ENCODE measurements at regions not wholly inside any gene's neighbourhood (a gene's known extent, or its start where the extent isn't known, plus 50 kb on each side); places are given as distances from the start of the nearest gene placed in this dataset.

DNA sequence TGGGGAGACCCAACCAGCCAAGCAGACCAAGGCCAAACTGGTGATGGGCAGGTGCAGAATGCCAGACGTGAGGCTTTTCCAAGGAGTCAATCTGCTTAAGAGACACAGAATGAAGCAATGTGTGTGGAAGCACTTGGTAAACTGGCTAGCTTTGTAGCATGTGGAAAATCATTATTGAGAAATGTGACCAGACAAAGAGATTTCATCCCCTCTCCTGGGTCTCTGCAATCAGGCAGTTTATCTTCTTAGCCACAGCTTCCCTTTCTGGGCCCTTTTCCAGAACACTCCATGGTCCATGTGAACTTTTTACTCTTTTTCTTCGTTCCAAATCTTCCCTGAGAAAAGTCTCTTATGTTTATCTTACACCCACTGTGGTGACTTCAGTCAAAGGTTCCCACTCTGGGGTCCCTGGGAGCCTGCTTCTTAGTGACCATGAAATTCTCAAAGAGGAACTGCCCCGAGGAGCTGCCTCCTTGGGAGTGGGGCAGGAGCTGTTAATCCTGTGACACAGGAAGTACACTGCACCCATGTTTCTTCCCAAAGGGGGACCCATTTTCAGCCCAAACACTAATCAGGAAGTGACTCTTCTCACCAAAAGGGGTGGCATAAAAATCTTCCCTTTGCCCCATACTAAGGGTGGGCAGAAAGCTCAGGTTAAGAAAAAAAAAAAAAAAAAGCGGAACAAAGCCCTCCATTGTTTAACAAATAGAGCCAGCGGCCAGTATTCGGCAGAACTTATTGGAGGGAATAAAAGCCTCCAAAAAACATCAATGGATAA, 346.2 kb upstream of the ASIC2 start:
- no peak overlapping the region for H3K9ac ChIP-seq (ENCODE audit: low read depth, low read length)
- H3K27me3 ChIP-seq (ENCODE audit: insufficient read depth, low read length): no peaks in the 10 kb centered on the region
- H3K9me3 ChIP-seq (ENCODE audit: insufficient read depth, low read depth, low read length): peaks cover 9% of the 10 kb centered on the region
- H3K4me1 ChIP-seq (ENCODE audit: insufficient read depth, low read length): peaks cover 20% of the 10 kb centered on the region
- WGBS: 67% methylated on average over 4 of the region's 6 CpGs
- no peak overlapping the region for H3K4me3 ChIP-seq (ENCODE audit: low read length)
- no peak overlapping the region for H3K27ac ChIP-seq (ENCODE audit: low read depth, low read length)
- no peaks in the 10 kb centered on the region for H3K36me3 ChIP-seq (ENCODE audit: insufficient read depth, low read length)

DNA sequence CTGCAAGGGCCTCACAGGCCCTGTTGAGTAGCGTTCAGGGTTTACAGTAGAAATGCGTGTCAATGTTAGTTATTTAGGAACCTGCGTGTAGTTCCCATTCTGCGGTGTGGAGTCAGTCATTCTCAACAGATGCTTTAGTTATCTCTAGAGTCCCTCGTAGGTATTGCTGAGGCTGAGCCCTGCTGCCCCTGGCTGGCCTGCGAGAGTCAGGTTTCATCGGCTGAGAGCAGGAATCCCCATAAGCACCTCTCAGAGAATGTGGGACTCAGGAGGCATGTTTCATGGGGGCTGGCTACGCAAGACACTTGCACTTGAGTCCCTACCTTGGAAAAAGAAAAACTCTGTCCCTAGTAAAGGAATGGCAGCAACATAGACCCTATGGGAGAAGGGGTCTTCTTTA, 347.5 kb upstream of the ASIC2 start:
- Histone ChIP-seq H3K27me3 (ENCODE audit: insufficient read depth, low read length) (no peaks in the 10 kb centered on the region), H3K9ac (ENCODE audit: low read depth, low read length) (no peak overlapping the region), H3K4me1 (ENCODE audit: insufficient read depth, low read length) (peaks cover 20% of the 10 kb centered on the region), H3K4me3 (ENCODE audit: low read length) (no peak overlapping the region), H3K27ac (ENCODE audit: low read depth, low read length) (no peak overlapping the region), H3K9me3 (ENCODE audit: insufficient read depth, low read depth, low read length) (peaks cover 9% of the 10 kb centered on the region), H3K36me3 (ENCODE audit: insufficient read depth, low read length) (no peaks in the 10 kb centered on the region)
- 69% methylated on average over 8 of the region's 8 CpGs for WGBS

DNA sequence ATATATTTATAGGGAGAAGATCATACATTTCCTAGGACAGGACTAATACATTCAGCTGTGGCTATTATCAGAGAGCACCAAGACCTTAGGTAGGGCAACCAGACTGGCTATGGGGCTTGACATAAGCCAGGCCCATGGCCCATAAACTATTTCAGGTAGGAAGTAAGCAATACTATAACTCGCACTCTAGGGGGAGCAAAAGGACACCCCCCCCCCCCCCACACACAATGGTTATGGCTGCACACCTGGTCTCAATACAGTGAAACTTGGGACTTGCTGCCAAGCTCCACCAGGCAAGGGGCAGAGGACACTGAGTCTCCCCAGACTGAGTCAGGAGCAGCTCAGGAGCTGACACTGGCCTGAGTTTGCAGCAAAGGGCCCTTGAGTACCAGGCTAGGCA, 348.9 kb upstream of the ASIC2 start:
- Histone ChIP-seq H3K27me3 (ENCODE audit: insufficient read depth, low read length) (no peaks in the 10 kb centered on the region), H3K36me3 (ENCODE audit: insufficient read depth, low read length) (no peaks in the 10 kb centered on the region), H3K9me3 (ENCODE audit: insufficient read depth, low read depth, low read length) (peaks cover 9% of the 10 kb centered on the region), H3K4me1 (ENCODE audit: insufficient read depth, low read length) (peaks cover 20% of the 10 kb centered on the region), H3K27ac (ENCODE audit: low read depth, low read length) (no peak overlapping the region), H3K9ac (ENCODE audit: low read depth, low read length) (no peak overlapping the region), H3K4me3 (ENCODE audit: low read length) (no peak overlapping the region)
- 33% methylated on average over 1 of the region's 1 CpG for WGBS

DNA sequence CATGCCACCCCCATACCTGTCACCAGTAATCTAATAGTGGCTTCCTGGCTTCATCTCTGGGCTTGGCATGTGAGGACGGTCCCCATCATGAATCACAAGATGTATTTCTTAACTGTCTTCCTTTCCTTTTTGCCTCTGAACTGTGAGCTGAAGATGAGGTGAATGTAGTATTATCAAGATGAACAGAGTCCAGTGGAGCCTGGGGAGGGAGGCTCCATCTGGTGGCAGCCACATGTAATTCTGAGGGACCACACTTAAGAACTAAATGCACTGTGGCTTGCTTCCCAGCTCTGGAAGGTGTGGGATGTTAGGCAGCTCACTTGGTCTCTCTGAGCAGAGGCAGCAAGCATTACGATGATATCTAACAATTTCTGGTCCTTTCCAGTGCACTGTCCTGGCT, 354.9 kb upstream of the ASIC2 start:
- no peak overlapping the region for H3K4me3 ChIP-seq (ENCODE audit: low read length)
- no peak overlapping the region for H3K27ac ChIP-seq (ENCODE audit: low read depth, low read length)
- H3K27me3 ChIP-seq (ENCODE audit: insufficient read depth, low read length): no peaks in the 10 kb centered on the region
- no peak overlapping the region for H3K9ac ChIP-seq (ENCODE audit: low read depth, low read length)
- H3K9me3 ChIP-seq (ENCODE audit: insufficient read depth, low read depth, low read length): no peaks in the 10 kb centered on the region
- no peaks in the 10 kb centered on the region for H3K4me1 ChIP-seq (ENCODE audit: insufficient read depth, low read length)
- no peaks in the 10 kb centered on the region for H3K36me3 ChIP-seq (ENCODE audit: insufficient read depth, low read length)
- WGBS: 80% methylated on average over 2 of the region's 2 CpGs

DNA sequence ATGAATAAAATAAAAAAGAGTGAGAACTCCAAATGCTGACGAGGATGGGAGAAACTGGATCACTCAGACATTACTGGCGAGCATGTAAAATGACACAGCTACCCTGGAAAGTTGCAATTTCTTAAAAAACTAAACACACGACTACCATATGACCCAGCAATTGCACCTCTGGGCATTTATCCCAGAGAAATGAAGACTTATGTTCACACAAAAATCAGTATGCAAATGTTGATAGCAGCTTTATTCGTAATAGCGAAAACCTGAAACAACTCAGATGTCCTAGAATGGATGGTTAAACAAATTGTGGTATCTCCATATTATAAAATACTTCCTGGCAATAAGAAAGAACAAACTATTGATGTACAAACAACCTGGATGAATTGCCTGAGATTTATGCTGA, 357.2 kb upstream of the ASIC2 start:
- Histone ChIP-seq H3K4me3 (ENCODE audit: low read length) (no peak overlapping the region), H3K9ac (ENCODE audit: low read depth, low read length) (no peak overlapping the region)

DNA sequence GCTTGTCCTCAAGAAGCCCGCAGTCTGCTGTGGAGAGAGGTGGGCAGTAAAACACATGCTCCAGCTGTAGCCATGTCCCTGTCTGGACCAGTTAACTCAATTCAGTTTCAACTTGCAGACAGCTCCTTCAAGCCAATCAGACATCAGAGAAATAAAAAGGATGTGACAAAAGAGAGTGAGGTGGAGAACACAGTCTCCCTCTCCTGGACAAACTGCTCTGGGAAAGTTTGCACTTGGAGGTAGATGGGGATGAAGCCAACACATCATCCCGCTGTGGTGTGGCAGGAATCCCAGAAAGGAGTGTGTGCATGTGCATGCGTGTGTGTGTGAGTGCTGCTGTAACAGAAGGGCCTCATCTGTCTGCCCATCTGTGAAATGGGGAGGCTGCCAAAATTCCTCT, 358.6 kb upstream of the ASIC2 start:
- Histone ChIP-seq H3K36me3 (ENCODE audit: insufficient read depth, low read length) (no peaks in the 10 kb centered on the region), H3K9ac (ENCODE audit: low read depth, low read length) (no peak overlapping the region), H3K27me3 (ENCODE audit: insufficient read depth, low read length) (no peaks in the 10 kb centered on the region), H3K9me3 (ENCODE audit: insufficient read depth, low read depth, low read length) (no peaks in the 10 kb centered on the region), H3K4me1 (ENCODE audit: insufficient read depth, low read length) (no peaks in the 10 kb centered on the region), H3K27ac (ENCODE audit: low read depth, low read length) (no peak overlapping the region), H3K4me3 (ENCODE audit: low read length) (no peak overlapping the region)
- 93% methylated on average over 3 of the region's 3 CpGs for WGBS

More for the DNA sequence above, 357.2 kb upstream of the ASIC2 start:
- no peaks in the 10 kb centered on the region for H3K4me1 ChIP-seq (ENCODE audit: insufficient read depth, low read length)
- 88% methylated on average over 5 of the region's 5 CpGs for WGBS
- no peaks in the 10 kb centered on the region for H3K9me3 ChIP-seq (ENCODE audit: insufficient read depth, low read depth, low read length)
- H3K27me3 ChIP-seq (ENCODE audit: insufficient read depth, low read length): no peaks in the 10 kb centered on the region
- no peaks in the 10 kb centered on the region for H3K36me3 ChIP-seq (ENCODE audit: insufficient read depth, low read length)
- no peak overlapping the region for H3K27ac ChIP-seq (ENCODE audit: low read depth, low read length)

DNA sequence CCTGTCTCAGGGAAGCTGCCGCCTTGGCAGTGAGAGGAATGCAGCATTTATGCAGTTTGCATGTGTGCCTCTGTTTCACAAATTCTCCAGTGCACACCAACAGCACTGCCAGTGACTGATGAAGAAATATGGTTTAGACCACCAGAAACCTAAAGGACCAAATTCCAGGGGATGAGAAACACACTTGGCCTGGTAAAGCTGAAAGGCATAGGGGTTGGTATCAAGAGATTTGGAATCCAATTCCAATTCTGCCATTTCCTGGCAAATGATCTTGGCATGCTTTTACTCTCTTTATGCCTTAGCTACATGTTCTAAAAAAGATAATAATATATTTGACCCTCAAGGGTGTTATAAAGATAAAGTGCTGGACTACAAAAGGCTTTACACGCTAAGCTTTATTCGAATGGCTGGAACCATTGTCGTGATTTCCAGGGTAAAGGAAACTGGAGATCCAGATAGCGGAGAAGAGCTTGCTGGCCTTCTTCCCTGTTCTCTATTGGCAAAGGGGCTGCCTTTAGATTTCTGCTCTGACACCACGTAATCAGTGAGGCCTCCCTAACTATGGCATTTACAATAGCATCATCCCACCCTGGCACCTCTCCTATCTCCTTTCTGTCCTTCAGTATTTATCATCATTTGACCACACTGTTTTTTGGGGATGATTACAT, 359.8 kb upstream of the ASIC2 start:
- H3K9me3 ChIP-seq (ENCODE audit: insufficient read depth, low read depth, low read length): no peaks in the 10 kb centered on the region
- H3K27me3 ChIP-seq (ENCODE audit: insufficient read depth, low read length): no peaks in the 10 kb centered on the region
- H3K9ac ChIP-seq (ENCODE audit: low read depth, low read length): no peak overlapping the region
- H3K4me1 ChIP-seq (ENCODE audit: insufficient read depth, low read length): no peaks in the 10 kb centered on the region
- no peak overlapping the region for H3K27ac ChIP-seq (ENCODE audit: low read depth, low read length)
- no peak overlapping the region for H3K4me3 ChIP-seq (ENCODE audit: low read length)
- 92% methylated on average over 6 of the region's 6 CpGs for WGBS
- H3K36me3 ChIP-seq (ENCODE audit: insufficient read depth, low read length): no peaks in the 10 kb centered on the region

DNA sequence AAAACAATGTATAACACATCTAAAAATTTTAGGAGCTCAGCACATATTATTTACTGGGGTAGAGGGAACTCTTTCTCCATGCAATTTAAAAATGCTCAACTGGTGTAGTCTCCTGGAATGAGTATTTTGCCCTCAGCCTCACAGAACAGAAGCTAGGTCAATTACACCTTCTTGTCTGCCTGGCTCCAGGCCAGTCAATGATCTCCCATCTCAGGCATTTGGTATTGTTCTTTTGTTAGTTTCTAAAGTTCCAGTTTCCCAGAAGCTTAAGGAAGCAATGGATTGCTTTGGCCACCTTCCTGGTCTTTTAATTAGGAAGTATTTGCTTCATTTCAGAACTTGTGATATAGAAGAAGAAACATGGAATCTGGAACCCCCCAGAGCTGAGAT, 360.3 kb upstream of the ASIC2 start:
- no peaks in the 10 kb centered on the region for H3K4me1 ChIP-seq (ENCODE audit: insufficient read depth, low read length)
- no peak overlapping the region for H3K9ac ChIP-seq (ENCODE audit: low read depth, low read length)
- H3K36me3 ChIP-seq (ENCODE audit: insufficient read depth, low read length): no peaks in the 10 kb centered on the region
- no peaks in the 10 kb centered on the region for H3K27me3 ChIP-seq (ENCODE audit: insufficient read depth, low read length)
- H3K27ac ChIP-seq (ENCODE audit: low read depth, low read length): no peak overlapping the region
- no peak overlapping the region for H3K4me3 ChIP-seq (ENCODE audit: low read length)
- H3K9me3 ChIP-seq (ENCODE audit: insufficient read depth, low read depth, low read length): no peaks in the 10 kb centered on the region

DNA sequence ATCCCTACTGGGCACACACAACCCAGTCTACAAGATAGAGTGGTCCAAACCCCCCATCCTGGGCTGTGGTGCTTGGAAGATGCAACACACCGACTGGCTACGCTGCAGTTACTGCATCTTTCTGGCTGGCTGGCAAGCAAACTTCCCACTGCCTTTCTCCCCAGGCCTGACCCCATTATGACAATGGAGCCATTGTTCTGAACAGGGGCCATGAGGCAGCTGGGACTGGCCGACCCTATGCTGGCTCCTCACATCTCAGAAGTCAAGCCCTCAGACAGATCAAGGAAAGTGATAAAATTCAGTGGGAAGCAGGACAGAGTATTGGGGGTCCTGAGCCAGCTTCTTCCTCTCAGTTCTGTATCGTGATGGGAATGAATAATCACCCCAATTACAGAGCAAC, 364.1 kb upstream of the ASIC2 start:
- H3K27ac ChIP-seq (ENCODE audit: low read depth, low read length): no peak overlapping the region
- H3K27me3 ChIP-seq (ENCODE audit: insufficient read depth, low read length): no peaks in the 10 kb centered on the region
- no peaks in the 10 kb centered on the region for H3K9me3 ChIP-seq (ENCODE audit: insufficient read depth, low read depth, low read length)
- H3K4me1 ChIP-seq (ENCODE audit: insufficient read depth, low read length): no peaks in the 10 kb centered on the region
- no peak overlapping the region for H3K4me3 ChIP-seq (ENCODE audit: low read length)
- H3K9ac ChIP-seq (ENCODE audit: low read depth, low read length): no peak overlapping the region
- H3K36me3 ChIP-seq (ENCODE audit: insufficient read depth, low read length): no peaks in the 10 kb centered on the region
- WGBS: 83% methylated on average over 3 of the region's 4 CpGs

DNA sequence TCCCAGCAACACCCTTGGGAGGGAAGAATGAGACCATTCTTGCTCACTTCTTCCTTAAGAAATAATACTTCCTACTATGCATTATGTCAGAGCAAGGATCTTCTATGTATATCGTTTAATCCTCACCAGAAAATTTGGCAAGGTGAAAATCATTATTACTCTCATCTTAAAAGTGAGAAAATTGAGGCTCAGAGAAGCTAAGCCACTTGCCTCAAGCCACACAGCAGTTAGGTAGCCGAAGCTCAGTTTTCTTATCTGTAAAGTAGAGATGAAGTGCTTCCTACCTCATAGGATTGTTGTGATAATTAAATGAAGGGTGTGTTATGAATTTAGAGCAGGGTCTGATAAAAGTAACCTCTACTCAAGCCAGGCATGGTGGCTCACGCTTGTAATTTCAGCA, 368.9 kb upstream of the ASIC2 start:
- WGBS: 76% methylated on average over 3 of the region's 3 CpGs

DNA sequence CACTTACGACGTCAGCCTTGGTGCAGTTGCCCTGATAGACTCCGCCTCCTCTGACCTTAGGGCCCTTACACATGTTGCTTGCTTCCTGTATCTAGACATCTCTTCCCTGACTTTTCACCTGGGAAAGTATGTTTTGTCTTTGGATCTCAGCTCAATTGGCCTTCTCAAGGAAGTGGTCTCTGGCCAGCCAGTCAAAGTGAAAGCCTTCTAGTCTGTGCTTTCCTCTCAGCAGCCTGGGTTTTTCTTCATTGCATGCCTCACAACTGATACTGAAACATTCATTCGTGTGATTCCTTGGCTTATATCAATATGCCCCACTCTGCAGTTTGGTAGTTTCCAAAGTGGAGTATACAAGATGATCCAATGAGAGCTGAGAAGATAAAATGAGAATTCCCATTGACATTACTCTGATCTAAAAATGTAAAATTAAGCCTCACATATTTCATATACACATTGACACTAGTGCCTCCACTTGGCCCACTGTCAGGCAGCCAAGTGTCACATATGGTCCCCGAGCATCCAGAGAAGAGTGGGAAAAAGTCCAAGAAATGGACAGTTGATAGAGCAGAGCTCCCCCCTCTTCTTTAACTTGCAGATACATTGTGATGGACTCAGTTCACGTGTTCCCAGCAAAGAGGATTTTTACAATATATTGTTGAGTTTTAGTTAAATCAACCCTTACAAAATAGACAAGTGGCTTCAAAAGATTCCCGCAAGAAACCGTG, 371.2 kb upstream of the ASIC2 start:
- no peak overlapping the region for H3K9ac ChIP-seq (ENCODE audit: low read depth, low read length)
- H3K36me3 ChIP-seq (ENCODE audit: insufficient read depth, low read length): no peaks in the 10 kb centered on the region
- H3K4me1 ChIP-seq (ENCODE audit: insufficient read depth, low read length): no peaks in the 10 kb centered on the region
- WGBS: 85% methylated on average over 7 of the region's 8 CpGs
- H3K27ac ChIP-seq (ENCODE audit: low read depth, low read length): no peak overlapping the region
- no peaks in the 10 kb centered on the region for H3K27me3 ChIP-seq (ENCODE audit: insufficient read depth, low read length)
- no peak overlapping the region for H3K4me3 ChIP-seq (ENCODE audit: low read length)
- no peaks in the 10 kb centered on the region for H3K9me3 ChIP-seq (ENCODE audit: insufficient read depth, low read depth, low read length)

More for the DNA sequence above, 368.9 kb upstream of the ASIC2 start:
- no peaks in the 10 kb centered on the region for H3K27me3 ChIP-seq (ENCODE audit: insufficient read depth, low read length)
- H3K4me3 ChIP-seq (ENCODE audit: low read length): no peak overlapping the region
- H3K4me1 ChIP-seq (ENCODE audit: insufficient read depth, low read length): no peaks in the 10 kb centered on the region
- H3K9ac ChIP-seq (ENCODE audit: low read depth, low read length): no peak overlapping the region
- no peaks in the 10 kb centered on the region for H3K9me3 ChIP-seq (ENCODE audit: insufficient read depth, low read depth, low read length)
- no peaks in the 10 kb centered on the region for H3K36me3 ChIP-seq (ENCODE audit: insufficient read depth, low read length)
- no peak overlapping the region for H3K27ac ChIP-seq (ENCODE audit: low read depth, low read length)
